Thyroid gland (tissue), 4 donors: ENCODE measurements at regions not wholly inside any gene's neighbourhood (a gene's known extent, or its start where the extent isn't known, plus 50 kb on each side); places are given as distances from the start of the nearest gene placed in this dataset.

Experiments
- DNase-seq, 2 donors: peaks; one replicate each; pipeline ENCODE4 v3.0.0-alpha.2; 2019
- H3K27ac ChIP-seq, 3 donors: fragments of 200-600 bp; sonication (generic); 1 replicate in 2 of 3; 2 replicates in 1 of 3; pipeline ENCODE4 v1.5.1; 2016 to 2019; ENCODE audit warnings: mild to moderate bottlenecking in 1 of 3, moderate library complexity in 1 of 3
- H3K27me3 ChIP-seq: fragments of 200-600 bp; sonication (generic); one replicate; pipeline ENCODE4 v1.5.1; 2019
- H3K36me3 ChIP-seq, 2 donors: fragments of 200-600 bp; sonication (generic); one replicate each; pipeline ENCODE4 v1.5.1; 2016 to 2019
- H3K4me1 ChIP-seq, 2 donors: fragments of 200-600 bp; sonication (generic); one replicate each; pipeline ENCODE4 v1.5.1; 2017 to 2019
- H3K4me3 ChIP-seq, 3 donors: fragments of 200-600 bp; sonication (generic); replicated peaks in 1 of 3; 1 replicate in 2 of 3; 2 replicates in 1 of 3; pipeline ENCODE4 v1.5.1; 2016; ENCODE audit warnings: mild to moderate bottlenecking in 1 of 3
- H3K9me3 ChIP-seq: fragments of 200-600 bp; sonication (generic); one replicate; pipeline ENCODE4 v1.5.1; 2017
- CTCF ChIP-seq, 6 experiments: fragments of 200-600 bp in 3 of 6; fragments of 450-650 bp in 3 of 6; sonication (generic) in 3 of 6; IDR thresholded peaks; one replicate each; pipeline ENCODE4 v1.5.1; 2016 to 2019; ENCODE audit warnings: antibody characterized with exemption in 6 of 6, mild to moderate bottlenecking in 2 of 6, inconsistent platforms in 1 of 6, moderate library complexity in 1 of 6
- POLR2A ChIP-seq, 2 donors: fragments of 450-650 bp; IDR thresholded peaks; one replicate each; pipeline ENCODE4 v1.6.1; 2017; ENCODE audit warnings: antibody characterized with exemption in 2 of 2, mild to moderate bottlenecking in 2 of 2, moderate library complexity in 1 of 2
- WGBS, 2 donors: methylation state at CpG; one replicate each; pipeline ENCODE4 v1.1.5; 2017; 5-methylcytosine and 5-hydroxymethylcytosine counted together
- intact Hi-C: fragments of 100-400 bp; cut with DNase I; formaldehyde crosslinking; loops from one replicate; pipeline ENCODE4 v1.15.1; 2023

DNA sequence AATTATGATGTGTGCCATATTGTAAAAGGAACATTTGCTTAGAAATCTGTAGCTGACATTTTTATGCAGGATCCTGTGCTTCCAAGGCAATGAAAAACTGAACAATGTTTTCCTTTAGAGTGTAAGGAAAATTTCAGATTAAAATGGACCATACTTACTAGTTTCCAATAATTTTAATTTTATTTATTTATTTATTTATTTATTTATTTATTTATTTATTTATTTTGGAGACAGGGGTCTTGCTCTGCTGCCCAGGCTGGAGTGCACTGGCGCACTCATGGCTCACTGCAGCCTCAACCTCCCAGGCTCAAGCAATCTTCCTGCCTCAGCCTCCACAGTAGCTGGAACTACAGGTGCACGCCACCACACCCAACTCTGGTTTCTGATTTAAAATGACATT is 369.8 kb upstream of the HAND2 start:
- Histone ChIP-seq H3K36me3 (no peaks in the 10 kb centered on the region), H3K4me1 (no peaks in the 10 kb centered on the region), H3K9me3 (no peaks in the 10 kb centered on the region), H3K27me3 (no peaks in the 10 kb centered on the region), H3K4me3 (no peak overlapping the region), H3K27ac (no peak overlapping the region)
- intact Hi-C loops: no loop called here
- 94 to 98% methylated on average over 2 of the region's 2 CpGs for WGBS, 2 donors
- no peak for DNase-seq
- TF ChIP-seq POLR2A (IDR thresholded peaks at IDR 0.05) (no peak), CTCF (IDR thresholded peaks at IDR 0.05) (no peak)

- intact Hi-C loops: no loop called here
These were observed 361.0 kb upstream of the HAND2 start for GRCh38 chr4:173891072-173891471.

DNA sequence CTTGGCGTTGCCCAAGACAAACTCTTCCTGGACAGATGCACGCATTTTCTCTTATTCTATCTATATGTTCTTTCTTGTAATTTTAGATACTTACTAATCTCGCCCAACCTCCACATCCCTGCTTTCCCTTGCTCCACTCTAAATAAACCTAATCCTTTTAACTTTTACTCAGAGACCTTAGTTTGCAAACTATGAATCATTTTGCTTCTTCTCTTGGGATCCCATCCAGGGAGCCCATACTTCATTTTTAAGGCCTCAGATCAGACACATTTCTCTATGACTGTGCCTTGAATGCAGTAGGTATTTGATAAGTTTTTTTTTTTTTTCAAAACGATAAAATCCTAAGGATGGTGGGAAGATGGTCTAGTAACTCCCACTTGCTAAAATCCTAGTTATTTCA is 353.8 kb upstream of the HAND2 start:
- 88% methylated on average over 4 of the region's 4 CpGs for WGBS, 2 donors
- Histone ChIP-seq H3K4me3 (no peak overlapping the region), H3K27me3 (no peaks in the 10 kb centered on the region), H3K36me3 (no peaks in the 10 kb centered on the region), H3K4me1 (no peaks in the 10 kb centered on the region), H3K9me3 (no peaks in the 10 kb centered on the region), H3K27ac (no peak overlapping the region)
- DNase-seq: no peak
- intact Hi-C loops: no loop called here
- TF ChIP-seq CTCF (IDR thresholded peaks at IDR 0.05) (no peak), POLR2A (IDR thresholded peaks at IDR 0.05) (no peak)

More at GRCh38 chr4:173891072-173891471, 361.0 kb upstream of the HAND2 start:
- DNase-seq: no peak
- Histone ChIP-seq H3K27ac (no peak overlapping the region), H3K36me3 (no peaks in the 10 kb centered on the region), H3K9me3 (no peaks in the 10 kb centered on the region), H3K4me3 (no peak overlapping the region), H3K4me1 (no peaks in the 10 kb centered on the region), H3K27me3 (no peaks in the 10 kb centered on the region)
- WGBS, 2 donors: 84 to 90% methylated on average over 3 of the region's 3 CpGs
- TF ChIP-seq CTCF (IDR thresholded peaks at IDR 0.05): no peak
- TF ChIP-seq POLR2A (IDR thresholded peaks at IDR 0.05): no peak

DNA sequence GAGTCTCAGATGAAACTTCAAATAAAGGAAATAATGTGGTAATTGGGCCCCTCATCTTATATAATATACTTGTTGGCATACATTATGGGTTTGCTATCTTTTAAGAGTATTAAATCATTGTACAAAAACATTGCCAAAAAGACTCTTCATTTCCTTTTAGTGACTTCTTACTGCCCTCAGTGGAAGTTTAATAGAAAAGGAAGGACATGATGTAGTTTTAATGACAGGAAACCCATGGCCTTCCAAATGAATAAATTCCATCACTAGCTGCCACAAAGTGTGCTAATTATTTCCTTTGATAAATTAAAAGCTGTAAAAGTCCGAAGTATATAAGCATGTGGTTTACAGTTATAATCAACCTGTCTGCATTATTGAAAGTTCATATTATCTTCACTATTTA is 350.9 kb upstream of the HAND2 start:
- Histone ChIP-seq H3K27ac (no peak overlapping the region), H3K36me3 (no peaks in the 10 kb centered on the region), H3K4me3 (no peak overlapping the region), H3K4me1 (no peaks in the 10 kb centered on the region), H3K9me3 (no peaks in the 10 kb centered on the region), H3K27me3 (no peaks in the 10 kb centered on the region)
- 55 to 69% methylated on average over 1 of the region's 1 CpG for WGBS, 2 donors
- DNase-seq: no peak
- intact Hi-C loops: no loop called here
- TF ChIP-seq POLR2A (IDR thresholded peaks at IDR 0.05): no peak
- no peak for TF ChIP-seq CTCF (IDR thresholded peaks at IDR 0.05)

GRCh38 chr4:173879509-173879908 is 349.5 kb upstream of the HAND2 start:
- H3K27me3 ChIP-seq: no peaks in the 10 kb centered on the region
- DNase-seq: no peak
- intact Hi-C loops: no loop called here
- no peaks in the 10 kb centered on the region for H3K4me1 ChIP-seq
- no peaks in the 10 kb centered on the region for H3K9me3 ChIP-seq
- no peak overlapping the region for H3K27ac ChIP-seq
- TF ChIP-seq POLR2A (IDR thresholded peaks at IDR 0.05) (no peak), CTCF (IDR thresholded peaks at IDR 0.05) (no peak)
- H3K4me3 ChIP-seq: no peak overlapping the region
- WGBS, 2 donors: 53 to 65% methylated on average over 5 of the region's 5 CpGs
- no peaks in the 10 kb centered on the region for H3K36me3 ChIP-seq
